Activated CD4-positive, alpha-beta memory T cell treated with anti-CD3 and anti-CD28 coated beads, Interleukin-2, amount 10 ng/mL, durations not matched to agents 7 days and 5 days (primary cell): ENCODE measurements at regions not wholly inside any gene's neighbourhood (a gene's known extent, or its start where the extent isn't known, plus 50 kb on each side); places are given as distances from the start of the nearest gene placed in this dataset.

Experiments
- CTCF ChIA-PET: fragments of 350-600 bp; sonication (Branson Sonifier 250); formaldehyde crosslinking; loops from one replicate; lab custom pipeline; 2021; ENCODE audit warnings: antibody characterized with exemption, inconsistent platforms; lab: Charles Lee
- POLR2A ChIA-PET: fragments of 350-600 bp; sonication (Branson Sonifier 250); formaldehyde crosslinking; loops from one replicate; lab custom pipeline; 2021; ENCODE audit warnings: antibody characterized with exemption; lab: Charles Lee
- DNase-seq: peaks from one replicate; pipeline ENCODE4 v3.0.0-alpha.2; 2020
- H3K27ac Mint-ChIP-seq: one replicate; pipeline ENCODE4 v1.8.0; 2021; ENCODE audit warnings: mild to moderate bottlenecking, mixed read lengths
- H3K27me3 Mint-ChIP-seq: one replicate; pipeline ENCODE4 v1.8.0; 2021; ENCODE audit warnings: mixed read lengths
- H3K36me3 Mint-ChIP-seq: one replicate; pipeline ENCODE4 v1.8.0; 2021; ENCODE audit warnings: low read depth, mixed read lengths
- H3K4me1 Mint-ChIP-seq: one replicate; pipeline ENCODE4 v1.8.0; 2021; ENCODE audit warnings: mixed read lengths
- H3K4me3 Mint-ChIP-seq: one replicate; pipeline ENCODE4 v1.8.0; 2021; ENCODE audit warnings: mild to moderate bottlenecking, mixed read lengths
- H3K9me3 Mint-ChIP-seq: one replicate; pipeline ENCODE4 v1.8.0; 2021; ENCODE audit warnings: mixed read lengths

- no peak for DNase-seq
- no peaks in the 10 kb centered on the region for H3K27me3 Mint-ChIP-seq
- no peaks in the 10 kb centered on the region for H3K36me3 Mint-ChIP-seq
- no peaks in the 10 kb centered on the region for H3K4me1 Mint-ChIP-seq
- H3K4me3 Mint-ChIP-seq = no peak overlapping the region
- CTCF ChIA-PET = no interaction called here
- POLR2A ChIA-PET = no interaction called here
- H3K27ac Mint-ChIP-seq = no peak overlapping the region
- H3K9me3 Mint-ChIP-seq = no peaks in the 10 kb centered on the region
Observed at GRCh38 chr2:59693231-59693959, 860.1 kb downstream of the BCL11A start.

GRCh38 chr2:59691518-59692190 is 861.8 kb downstream of the BCL11A start:
- ChIA-PET POLR2A (no interaction called here), CTCF (no interaction called here)
- DNase-seq = no peak
- Mint-ChIP-seq H3K27ac (no peak overlapping the region), H3K9me3 (no peaks in the 10 kb centered on the region), H3K27me3 (no peaks in the 10 kb centered on the region), H3K36me3 (no peaks in the 10 kb centered on the region), H3K4me1 (no peaks in the 10 kb centered on the region), H3K4me3 (no peak overlapping the region)

- Mint-ChIP-seq H3K4me3 (no peak overlapping the region), H3K27me3 (no peaks in the 10 kb centered on the region), H3K36me3 (no peaks in the 10 kb centered on the region), H3K9me3 (no peaks in the 10 kb centered on the region), H3K27ac (no peak overlapping the region), H3K4me1 (no peaks in the 10 kb centered on the region)
- POLR2A ChIA-PET = no interaction called here
- no peak for DNase-seq
- CTCF ChIA-PET = no interaction called here
Observed at GRCh38 chr2:59690849-59691248, 862.6 kb downstream of the BCL11A start.

- no peak for DNase-seq
- no peaks in the 10 kb centered on the region for H3K4me1 Mint-ChIP-seq
- no peaks in the 10 kb centered on the region for H3K27me3 Mint-ChIP-seq
- H3K4me3 Mint-ChIP-seq = no peak overlapping the region
- no peak overlapping the region for H3K27ac Mint-ChIP-seq
- no peaks in the 10 kb centered on the region for H3K36me3 Mint-ChIP-seq
- POLR2A ChIA-PET = no interaction called here
- CTCF ChIA-PET = no interaction called here
- H3K9me3 Mint-ChIP-seq = peaks cover 5% of the 10 kb centered on the region
Observed at GRCh38 chr2:59684771-59685166, 868.7 kb downstream of the BCL11A start.

- ChIA-PET CTCF (no interaction called here), POLR2A (no interaction called here)
- Mint-ChIP-seq H3K36me3 (no peaks in the 10 kb centered on the region), H3K27me3 (no peaks in the 10 kb centered on the region), H3K27ac (no peak overlapping the region), H3K4me3 (no peak overlapping the region), H3K4me1 (no peaks in the 10 kb centered on the region), H3K9me3 (peaks cover 5% of the 10 kb centered on the region)
- no peak for DNase-seq
Observed at GRCh38 chr2:59684116-59684770, 869.2 kb downstream of the BCL11A start.

GRCh38 chr2:59680863-59681262 is 872.6 kb downstream of the BCL11A start:
- no peak overlapping the region for H3K4me3 Mint-ChIP-seq
- H3K9me3 Mint-ChIP-seq = peaks cover 5% of the 10 kb centered on the region
- H3K4me1 Mint-ChIP-seq = no peaks in the 10 kb centered on the region
- no peaks in the 10 kb centered on the region for H3K36me3 Mint-ChIP-seq
- H3K27ac Mint-ChIP-seq = no peak overlapping the region
- no peak for DNase-seq
- H3K27me3 Mint-ChIP-seq = no peaks in the 10 kb centered on the region
- CTCF ChIA-PET = no interaction called here
- POLR2A ChIA-PET = no interaction called here

GRCh38 chr2:59677158-59677557 is 876.3 kb downstream of the BCL11A start:
- POLR2A ChIA-PET = no interaction called here

GRCh38 chr2:59674100-59674499 is 879.4 kb downstream of the BCL11A start:
- H3K4me1 Mint-ChIP-seq = no peaks in the 10 kb centered on the region
- no peak overlapping the region for H3K4me3 Mint-ChIP-seq
- no peaks in the 10 kb centered on the region for H3K27me3 Mint-ChIP-seq
- no peak overlapping the region for H3K27ac Mint-ChIP-seq
- no peaks in the 10 kb centered on the region for H3K9me3 Mint-ChIP-seq
- CTCF ChIA-PET = no interaction called here
- no peaks in the 10 kb centered on the region for H3K36me3 Mint-ChIP-seq
- DNase-seq = no peak
- POLR2A ChIA-PET = no interaction called here

More at GRCh38 chr2:59677158-59677557, 876.3 kb downstream of the BCL11A start:
- CTCF ChIA-PET = no interaction called here
- Mint-ChIP-seq H3K27me3 (no peaks in the 10 kb centered on the region), H3K4me1 (no peaks in the 10 kb centered on the region), H3K9me3 (no peaks in the 10 kb centered on the region), H3K4me3 (no peak overlapping the region), H3K27ac (no peak overlapping the region), H3K36me3 (no peaks in the 10 kb centered on the region)
- no peak for DNase-seq

GRCh38 chr2:59665021-59665420 is 888.4 kb downstream of the BCL11A start:
- H3K36me3 Mint-ChIP-seq = no peaks in the 10 kb centered on the region
- no peak for DNase-seq
- no peaks in the 10 kb centered on the region for H3K9me3 Mint-ChIP-seq
- H3K4me1 Mint-ChIP-seq = no peaks in the 10 kb centered on the region
- H3K27ac Mint-ChIP-seq = no peak overlapping the region
- CTCF ChIA-PET = no interaction called here
- POLR2A ChIA-PET = no interaction called here
- no peak overlapping the region for H3K4me3 Mint-ChIP-seq
- H3K27me3 Mint-ChIP-seq = no peaks in the 10 kb centered on the region

- Mint-ChIP-seq H3K27ac (no peak overlapping the region), H3K9me3 (no peaks in the 10 kb centered on the region), H3K4me3 (no peak overlapping the region), H3K4me1 (no peaks in the 10 kb centered on the region), H3K27me3 (no peaks in the 10 kb centered on the region), H3K36me3 (no peaks in the 10 kb centered on the region)
- no peak for DNase-seq
- CTCF ChIA-PET = no interaction called here
- POLR2A ChIA-PET = no interaction called here
Observed at GRCh38 chr2:59662127-59662861, 891.2 kb downstream of the BCL11A start.

GRCh38 chr2:59660262-59660661 is 893.2 kb downstream of the BCL11A start:
- ChIA-PET POLR2A (no interaction called here), CTCF (no interaction called here)
- Mint-ChIP-seq H3K4me1 (no peaks in the 10 kb centered on the region), H3K27me3 (no peaks in the 10 kb centered on the region), H3K36me3 (no peaks in the 10 kb centered on the region), H3K4me3 (no peak overlapping the region), H3K27ac (no peak overlapping the region), H3K9me3 (no peaks in the 10 kb centered on the region)
- DNase-seq = no peak

GRCh38 chr2:59658906-59659635 is 894.4 kb downstream of the BCL11A start:
- no peak for DNase-seq
- Mint-ChIP-seq H3K9me3 (no peaks in the 10 kb centered on the region), H3K36me3 (no peaks in the 10 kb centered on the region), H3K4me1 (no peaks in the 10 kb centered on the region), H3K4me3 (no peak overlapping the region), H3K27me3 (no peaks in the 10 kb centered on the region), H3K27ac (no peak overlapping the region)
- ChIA-PET POLR2A (no interaction called here), CTCF (no interaction called here)

- no peak overlapping the region for H3K27ac Mint-ChIP-seq
- ChIA-PET POLR2A (no interaction called here), CTCF (no interaction called here)
- H3K27me3 Mint-ChIP-seq = no peaks in the 10 kb centered on the region
- H3K36me3 Mint-ChIP-seq = no peaks in the 10 kb centered on the region
- DNase-seq = no peak
- H3K4me3 Mint-ChIP-seq = no peak overlapping the region
- no peaks in the 10 kb centered on the region for H3K9me3 Mint-ChIP-seq
- no peaks in the 10 kb centered on the region for H3K4me1 Mint-ChIP-seq
Observed at GRCh38 chr2:59655809-59656208, 897.6 kb downstream of the BCL11A start.
